Trophoblast cell (in vitro differentiated cells and primary cell): ENCODE measurements at regions not wholly inside any gene's neighbourhood (a gene's known extent, or its start where the extent isn't known, plus 50 kb on each side); places are given as distances from the start of the nearest gene placed in this dataset.

Experiments
- DNase-seq, 2 donors: peaks; one replicate each; pipeline ENCODE4 v3.0.0-alpha.2; 2016
- H2AFZ ChIP-seq: 2 replicates; pipeline ENCODE4 v1.6.1; 2013; ENCODE audit warnings: low read length, moderate library complexity, mild to moderate bottlenecking; ENCODE audit not compliant: insufficient read depth, poor library complexity
- H2AK5ac ChIP-seq: 2 replicates; pipeline ENCODE4 v1.6.1; 2013; ENCODE audit warnings: mild to moderate bottlenecking, low read length
- H2BK120ac ChIP-seq: 2 replicates; pipeline ENCODE4 v1.6.1; 2013; ENCODE audit warnings: low read length, mild to moderate bottlenecking, moderate library complexity; ENCODE audit not compliant: insufficient read depth, poor library complexity
- H2BK12ac ChIP-seq: 2 replicates; pipeline ENCODE4 v1.6.1; 2013; ENCODE audit warnings: mild to moderate bottlenecking, low read length, moderate library complexity
- H2BK5ac ChIP-seq: 2 replicates; pipeline ENCODE4 v1.6.1; 2013; ENCODE audit warnings: low read length, low read depth, moderate library complexity, mild to moderate bottlenecking; ENCODE audit not compliant: poor library complexity
- H3K14ac ChIP-seq: 2 replicates; pipeline ENCODE4 v1.6.1; 2013; ENCODE audit warnings: mild to moderate bottlenecking, low read length
- H3K18ac ChIP-seq: 2 replicates; pipeline ENCODE4 v1.6.1; 2013; ENCODE audit warnings: mild to moderate bottlenecking, low read length
- H3K23ac ChIP-seq: 2 replicates; pipeline ENCODE4 v1.6.1; 2013; ENCODE audit warnings: low read length
- H3K27ac ChIP-seq: 2 replicates; pipeline ENCODE4 v1.5.1; 2013; ENCODE audit warnings: low read depth, mild to moderate bottlenecking, inconsistent platforms, low read length, moderate library complexity
- H3K27me3 ChIP-seq: 2 replicates; pipeline ENCODE4 v1.6.1; 2013; ENCODE audit warnings: inconsistent platforms, mild to moderate bottlenecking, low read length, moderate library complexity; ENCODE audit not compliant: insufficient read depth
- H3K36me3 ChIP-seq, 2 experiments: 1 replicate in 1 of 2; 2 replicates in 1 of 2; pipeline ENCODE4 v1.6.1; 2013; ENCODE audit warnings: low read length in 2 of 2, mild to moderate bottlenecking in 2 of 2, moderate library complexity in 1 of 2; ENCODE audit not compliant: insufficient read depth in 2 of 2, control insufficient read depth in 1 of 2
- H3K4ac ChIP-seq: 2 replicates; pipeline ENCODE4 v1.6.1; 2013; ENCODE audit warnings: low read depth, mild to moderate bottlenecking, low read length, moderate library complexity
- H3K4me1 ChIP-seq, 2 experiments: 1 replicate in 1 of 2; 2 replicates in 1 of 2; pipeline ENCODE4 v1.6.1; 2013; ENCODE audit warnings: low read length in 2 of 2, mild to moderate bottlenecking in 2 of 2, moderate library complexity in 1 of 2; ENCODE audit not compliant: insufficient read depth in 2 of 2, control insufficient read depth in 1 of 2
- H3K4me2 ChIP-seq: 2 replicates; pipeline ENCODE4 v1.6.1; 2013; ENCODE audit warnings: inconsistent platforms, mild to moderate bottlenecking, low read length, moderate library complexity
- H3K4me3 ChIP-seq: 2 replicates; pipeline ENCODE4 v1.5.1; 2013; ENCODE audit warnings: mild to moderate bottlenecking, low read depth, low read length, inconsistent platforms
- H3K79me1 ChIP-seq: one replicate; pipeline ENCODE4 v1.6.1; 2013; ENCODE audit warnings: low read length
- H3K79me2 ChIP-seq: 2 replicates; pipeline ENCODE4 v1.6.1; 2013; ENCODE audit warnings: low read length, mild to moderate bottlenecking; ENCODE audit not compliant: control insufficient read depth, insufficient read depth, poor library complexity
- H3K9ac ChIP-seq: 2 replicates; pipeline ENCODE4 v1.6.1; 2013; ENCODE audit warnings: mild to moderate bottlenecking, low read length
- H3K9me3 ChIP-seq: 2 replicates; pipeline ENCODE4 v1.6.1; 2013; ENCODE audit warnings: low read depth, mild to moderate bottlenecking, control low read depth, inconsistent platforms, low read length; ENCODE audit not compliant: insufficient read depth
- H4K12ac ChIP-seq: 2 replicates; pipeline ENCODE4 v1.6.1; 2013; ENCODE audit warnings: low read depth, mild to moderate bottlenecking, low read length, moderate library complexity
- H4K8ac ChIP-seq: 2 replicates; pipeline ENCODE4 v1.6.1; 2013; ENCODE audit warnings: low read depth, mild to moderate bottlenecking, low read length, moderate library complexity
- H4K91ac ChIP-seq: one replicate; pipeline ENCODE4 v1.6.1; 2013; ENCODE audit warnings: low read depth, mild to moderate bottlenecking, low read length, moderate library complexity
- WGBS: extraction: QIAGEN DNeasy Blood & Tissue Kit; methylation state at CpG from one replicate; pipeline ENCODE4 v1.1.7; 2013; ENCODE audit warnings: missing lambda C conversion rate; ENCODE audit not compliant: insufficient read length, insufficient coverage; ENCODE audit errors: extremely low coverage; 5-methylcytosine and 5-hydroxymethylcytosine counted together

- Histone ChIP-seq H3K9ac (no peak overlapping the region), H3K14ac (no peak overlapping the region), H3K4ac (no peak overlapping the region), H3K4me1 (no peaks in the 10 kb centered on the region), H2AK5ac (no peak overlapping the region), H4K12ac (no peak overlapping the region), H3K27me3 (no peaks in the 10 kb centered on the region), H2BK120ac (no peak overlapping the region), H2BK12ac (no peak overlapping the region), H3K79me2 (no peaks in the 10 kb centered on the region), H3K27ac (no peak overlapping the region), H3K23ac (no peak overlapping the region), H3K4me3 (no peak overlapping the region), H3K36me3 (no peaks in the 10 kb centered on the region), H3K18ac (no peak overlapping the region), H3K79me1 (no peaks in the 10 kb centered on the region), H2BK5ac (no peak overlapping the region), H3K4me2 (no peak overlapping the region), H4K91ac (no peak overlapping the region), H2AFZ (no peak overlapping the region), H3K9me3 (no peaks in the 10 kb centered on the region), H4K8ac (no peak overlapping the region)
- no CpG with 5 or more reads among the region's 4 CpGs for WGBS
- no peak for DNase-seq
Observed at GRCh38 chr7:9752033-9752432, 1221.6 kb upstream of the PHF14 start.

GRCh38 chr7:9761224-9761623, 1212.4 kb upstream of the PHF14 start:
- H3K27ac ChIP-seq, result no peak overlapping the region
- H4K12ac ChIP-seq, result no peak overlapping the region
- H4K8ac ChIP-seq, result no peak overlapping the region
- no peak overlapping the region for H3K4ac ChIP-seq
- no peak for DNase-seq
- H3K36me3 ChIP-seq, result no peaks in the 10 kb centered on the region
- no peak overlapping the region for H2AFZ ChIP-seq
- no peaks in the 10 kb centered on the region for H3K27me3 ChIP-seq
- H2BK12ac ChIP-seq, result no peak overlapping the region
- H4K91ac ChIP-seq, result no peak overlapping the region
- no peak overlapping the region for H3K14ac ChIP-seq
- no peak overlapping the region for H3K4me3 ChIP-seq
- H3K79me2 ChIP-seq, result no peaks in the 10 kb centered on the region
- no peaks in the 10 kb centered on the region for H3K79me1 ChIP-seq
- no peak overlapping the region for H3K23ac ChIP-seq
- H3K9me3 ChIP-seq, result no peaks in the 10 kb centered on the region
- H3K4me1 ChIP-seq, result no peaks in the 10 kb centered on the region
- no peak overlapping the region for H3K9ac ChIP-seq
- no peak overlapping the region for H3K18ac ChIP-seq
- no CpG with 5 or more reads among the region's 2 CpGs for WGBS
- H2BK5ac ChIP-seq, result no peak overlapping the region
- H2BK120ac ChIP-seq, result no peak overlapping the region
- H3K4me2 ChIP-seq, result no peak overlapping the region
- no peak overlapping the region for H2AK5ac ChIP-seq

DNA sequence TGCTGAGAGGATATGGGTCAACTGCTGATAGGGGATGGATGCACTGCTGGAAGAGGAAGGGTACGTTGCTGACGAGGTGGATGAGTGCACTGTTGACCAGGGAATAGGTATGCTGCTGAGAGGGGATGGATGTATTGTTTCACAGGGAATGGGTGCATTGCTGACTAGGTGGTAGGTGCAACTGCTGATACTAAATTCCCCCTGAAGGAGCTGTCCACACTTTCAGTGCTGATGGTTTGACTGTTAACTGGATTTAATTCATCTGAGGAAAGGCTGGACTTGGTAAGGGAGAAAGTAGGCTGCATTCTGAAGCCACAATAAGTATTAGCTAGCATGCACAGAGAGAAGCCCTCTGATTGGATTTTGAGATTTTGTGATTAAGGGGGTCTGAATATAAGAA, 1196.8 kb upstream of the PHF14 start:
- H2BK5ac ChIP-seq, result no peak overlapping the region
- no peak overlapping the region for H3K27ac ChIP-seq
- H2BK120ac ChIP-seq, result no peak overlapping the region
- no peak overlapping the region for H2BK12ac ChIP-seq
- no peaks in the 10 kb centered on the region for H3K79me1 ChIP-seq
- no peak overlapping the region for H3K14ac ChIP-seq
- no peak overlapping the region for H3K9ac ChIP-seq
- DNase-seq, result no peak
- no peak overlapping the region for H3K4me2 ChIP-seq
- H2AK5ac ChIP-seq, result no peak overlapping the region
- peaks cover 2% of the 10 kb centered on the region for H3K9me3 ChIP-seq
- H4K12ac ChIP-seq, result no peak overlapping the region
- no peak overlapping the region for H3K18ac ChIP-seq
- peak overlapping the region; percentile 2 for H3K4me3 ChIP-seq
- H4K91ac ChIP-seq, result no peak overlapping the region
- no peak overlapping the region for H4K8ac ChIP-seq
- no CpG with 5 or more reads among the region's 2 CpGs for WGBS
- H3K27me3 ChIP-seq, result no peaks in the 10 kb centered on the region
- no peaks in the 10 kb centered on the region for H3K79me2 ChIP-seq
- H3K4me1 ChIP-seq, result no peaks in the 10 kb centered on the region
- H3K23ac ChIP-seq, result no peak overlapping the region
- no peak overlapping the region for H3K4ac ChIP-seq
- no peaks in the 10 kb centered on the region for H3K36me3 ChIP-seq
- no peak overlapping the region for H2AFZ ChIP-seq

DNA sequence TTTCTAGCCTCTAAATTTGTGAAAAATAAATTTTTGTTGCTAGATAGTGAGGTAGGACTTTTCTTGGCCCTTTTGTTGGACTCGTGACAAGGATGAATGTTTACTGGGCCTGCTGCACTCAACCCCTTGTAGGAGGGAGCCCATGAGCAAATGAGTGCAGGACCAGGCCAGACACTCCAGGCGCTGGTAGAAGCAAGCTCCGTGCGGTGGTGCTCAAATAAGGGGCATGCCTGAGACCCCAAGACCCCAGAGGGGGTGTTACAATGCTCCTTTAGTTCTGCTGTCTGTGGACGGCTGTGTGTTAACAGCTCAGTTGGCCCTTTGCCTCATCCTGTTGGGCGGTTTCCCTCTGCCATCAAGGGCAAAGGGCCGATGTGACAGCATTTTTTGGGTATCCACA, 1195.3 kb upstream of the PHF14 start:
- no peak overlapping the region for H2BK5ac ChIP-seq
- no peak overlapping the region for H3K4me2 ChIP-seq
- H3K9me3 ChIP-seq, result peaks cover 2% of the 10 kb centered on the region
- H2BK12ac ChIP-seq, result no peak overlapping the region
- H3K14ac ChIP-seq, result no peak overlapping the region
- no peak overlapping the region for H4K91ac ChIP-seq
- no peaks in the 10 kb centered on the region for H3K27me3 ChIP-seq
- H3K23ac ChIP-seq, result no peak overlapping the region
- no peak for DNase-seq
- no peaks in the 10 kb centered on the region for H3K4me1 ChIP-seq
- no peak overlapping the region for H3K4me3 ChIP-seq
- no peak overlapping the region for H3K4ac ChIP-seq
- H3K36me3 ChIP-seq, result no peaks in the 10 kb centered on the region
- H3K79me1 ChIP-seq, result no peaks in the 10 kb centered on the region
- H3K79me2 ChIP-seq, result no peaks in the 10 kb centered on the region
- no peak overlapping the region for H4K12ac ChIP-seq
- H2AK5ac ChIP-seq, result no peak overlapping the region
- no peak overlapping the region for H2BK120ac ChIP-seq
- no peak overlapping the region for H4K8ac ChIP-seq
- H3K18ac ChIP-seq, result no peak overlapping the region
- no peak overlapping the region for H2AFZ ChIP-seq
- no peak overlapping the region for H3K9ac ChIP-seq
- no CpG with 5 or more reads among the region's 7 CpGs for WGBS
- H3K27ac ChIP-seq, result no peak overlapping the region
